ENCODE measurements at regions not wholly inside any gene's neighbourhood (a gene's known extent, or its start where the extent isn't known, plus 50 kb on each side); places are given as distances from the start of the nearest gene placed in this dataset.

GRCh38 chr7:135800560-135800959, 51.9 kb upstream of the FAM180A start:
- DNase-seq (no peak), ATAC-seq (no peak)
- intact Hi-C loops (cut with DNase I, micrococcal nuclease): loop anchor here (2.0 to 10.0 kb wide), 5 partner anchors 606 to 1652 kb away; no protein-coding TSS in a partner anchor
- no peaks in the 10 kb centered on the region for H3K9me3 Mint-ChIP-seq (ENCODE audit: low read depth)
- no peak overlapping the region for H3K27ac Mint-ChIP-seq
- ChIA-PET POLR2A (no interaction called here), CTCF (interaction anchor here (0.8 to 1.7 kb wide), 10 partner anchors 11 to 352 kb away, joined by 3 to 14 read pairs (median 4); no protein-coding TSS in a partner anchor)
- H3K36me3 Mint-ChIP-seq (ENCODE audit: low read depth): no peaks in the 10 kb centered on the region
- no peak overlapping the region for H3K4me3 Mint-ChIP-seq
- peaks cover 9% of the 10 kb centered on the region for H3K4me1 Mint-ChIP-seq
- peaks cover 12% of the 10 kb centered on the region for H3K27me3 Mint-ChIP-seq

- intact Hi-C loops (cut with DNase I, micrococcal nuclease): loop anchor here (2.0 to 10.0 kb wide), 7 partner anchors 128 to 1653 kb away; no protein-coding TSS in a partner anchor
- ATAC-seq: no peak
- Mint-ChIP-seq H3K27me3 (peaks cover 12% of the 10 kb centered on the region), H3K4me3 (no peak overlapping the region), H3K9me3 (ENCODE audit: low read depth) (no peaks in the 10 kb centered on the region), H3K36me3 (ENCODE audit: low read depth) (no peaks in the 10 kb centered on the region), H3K27ac (no peak overlapping the region), H3K4me1 (peaks cover 9% of the 10 kb centered on the region)
- ChIA-PET POLR2A (no interaction called here), CTCF (interaction anchor here (0.9 to 2.1 kb wide), 5 partner anchors 10 to 216 kb away, joined by 3 to 9 read pairs (median 4); no protein-coding TSS in a partner anchor)
- no peak for DNase-seq
Observed at GRCh38 chr7:135799881-135800280, 51.3 kb upstream of the FAM180A start.
